GM12872 (cell line): ENCODE measurements at regions not wholly inside any gene's neighbourhood (a gene's known extent, or its start where the extent isn't known, plus 50 kb on each side); places are given as distances from the start of the nearest gene placed in this dataset.

ENCODE experiments used
- CTCF ChIP-seq: IDR thresholded peaks from 3 replicates; pipeline ENCODE4 v1.5.1; 2011; ENCODE audit warnings: low read depth, mild to moderate bottlenecking, low read length, moderate library complexity; ENCODE audit not compliant: insufficient read depth

- TF ChIP-seq CTCF: no peak
Observed at GRCh38 chr1:218058730-218059129, 226.4 kb upstream of the RRP15 start.

- TF ChIP-seq CTCF: no peak
Observed at GRCh38 chr1:218064426-218064825, 220.7 kb upstream of the RRP15 start.

GRCh38 chr1:218066332-218066731 is 218.8 kb upstream of the RRP15 start:
- no peak for TF ChIP-seq CTCF

- TF ChIP-seq CTCF: no peak
Observed at GRCh38 chr1:218068241-218068640, 216.9 kb upstream of the RRP15 start.

- TF ChIP-seq CTCF: no peak
Observed at GRCh38 chr1:218069180-218069579, 215.9 kb upstream of the RRP15 start.

GRCh38 chr1:218073062-218073461 is 212.0 kb upstream of the RRP15 start:
- TF ChIP-seq CTCF: no peak

GRCh38 chr1:218078916-218079315 is 206.2 kb upstream of the RRP15 start:
- no peak for TF ChIP-seq CTCF

GRCh38 chr1:218079347-218079746 is 205.7 kb upstream of the RRP15 start:
- no peak for TF ChIP-seq CTCF
